NCI-H2227 (cell line): ENCODE measurements at regions not wholly inside any gene's neighbourhood (a gene's known extent, or its start where the extent isn't known, plus 50 kb on each side); places are given as distances from the start of the nearest gene placed in this dataset.

Source experiments
- DNase-seq: peaks from one replicate; lab custom pipeline; 2025; ENCODE audit not compliant: unreplicated experiment; lab: John Stamatoyannopoulos, UW

DNA sequence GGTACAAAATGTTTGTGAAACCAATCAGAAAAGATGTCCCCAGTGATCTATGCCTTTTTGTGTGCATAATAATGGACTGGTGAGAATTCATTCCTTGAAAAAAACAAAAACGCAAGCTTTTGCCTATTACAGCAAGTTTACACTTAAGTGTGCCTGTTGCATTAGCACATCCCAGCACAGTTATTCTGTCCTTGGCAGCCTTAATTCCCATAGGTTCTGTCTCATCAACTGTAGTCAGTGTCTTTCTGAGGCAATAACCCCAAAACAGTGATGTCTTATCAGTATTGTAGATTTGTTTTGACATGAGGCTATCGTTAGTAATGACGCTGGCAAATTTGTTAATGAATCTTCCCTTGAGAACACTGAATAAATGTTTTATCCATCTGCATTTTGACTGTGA lies 109.9 kb upstream of the KCTD3 start:
- no peak for DNase-seq

DNA sequence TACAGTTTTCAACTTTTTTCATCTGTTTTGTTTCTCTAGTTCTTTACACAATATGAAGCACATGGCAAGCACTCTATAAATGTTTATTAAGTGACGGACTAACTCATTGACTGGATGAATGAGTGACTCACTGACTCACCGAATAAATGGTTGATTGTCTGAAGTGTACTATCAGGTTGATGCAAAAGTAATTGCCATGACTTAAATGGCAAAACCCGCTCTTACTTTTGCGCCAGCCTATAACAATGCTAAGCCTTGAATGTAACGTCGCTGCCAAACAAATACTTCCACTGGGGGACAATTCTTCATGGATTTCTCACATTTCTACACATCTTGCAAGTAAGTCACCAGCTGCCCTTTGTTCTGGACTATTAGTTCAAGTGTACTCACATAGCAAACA lies 109.0 kb upstream of the KCTD3 start:
- DNase-seq, result no peak

DNA sequence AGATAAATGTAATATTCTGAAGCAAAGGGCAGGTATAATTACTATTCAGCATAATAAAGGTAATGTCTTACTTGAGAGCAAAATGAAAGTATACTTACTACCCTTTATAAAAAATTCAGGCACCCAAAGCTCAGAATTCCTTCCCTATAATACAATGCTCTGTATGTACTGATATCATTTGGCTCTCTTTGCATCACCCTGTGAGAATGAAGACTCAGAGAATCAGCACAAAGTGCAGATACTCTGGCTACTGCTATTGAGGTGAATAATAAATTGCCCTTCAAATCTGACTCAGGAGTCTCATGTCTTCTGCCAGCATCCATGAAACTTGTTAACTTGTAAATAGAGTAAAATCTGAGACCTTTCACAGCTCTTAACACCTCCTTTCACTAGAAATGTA lies 108.5 kb upstream of the KCTD3 start:
- no peak for DNase-seq

DNA sequence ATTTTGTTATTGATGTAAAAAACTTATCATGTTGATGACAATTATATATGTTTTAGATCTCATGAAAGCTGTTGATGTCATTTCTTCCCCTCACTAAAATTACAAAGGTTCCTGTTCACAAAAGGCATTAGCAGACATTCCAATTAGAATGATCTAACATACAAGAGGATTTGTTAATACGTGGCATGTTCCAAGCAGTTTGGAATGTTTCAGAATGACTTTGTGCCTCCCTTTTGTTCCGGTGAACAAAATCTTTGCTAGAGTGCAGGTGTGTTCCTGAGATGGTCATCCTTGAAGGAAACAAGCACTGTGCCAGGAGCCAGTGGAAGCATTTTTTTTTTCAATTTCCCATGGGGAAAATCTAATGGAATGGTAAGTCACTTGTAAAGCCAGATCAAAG lies 108.0 kb upstream of the KCTD3 start:
- no peak for DNase-seq

DNA sequence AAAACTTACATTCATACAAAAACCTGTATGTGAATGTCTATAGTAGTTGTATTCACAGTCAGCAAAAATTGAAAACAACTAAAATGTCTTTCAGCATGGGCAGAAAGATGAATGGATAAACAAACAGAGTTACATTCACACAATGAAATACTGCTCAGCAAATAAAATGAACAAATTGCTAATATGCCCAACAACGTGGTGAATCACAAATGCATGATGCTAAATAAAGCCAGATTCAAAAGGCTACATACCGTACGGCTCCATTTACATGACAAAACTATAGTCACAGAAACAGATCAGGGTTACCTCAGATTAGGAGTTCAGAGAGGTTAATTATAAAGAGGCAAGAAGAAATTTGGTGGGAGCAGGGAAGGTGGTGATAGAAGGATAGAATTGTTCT lies 100.7 kb upstream of the KCTD3 start:
- no peak for DNase-seq

DNA sequence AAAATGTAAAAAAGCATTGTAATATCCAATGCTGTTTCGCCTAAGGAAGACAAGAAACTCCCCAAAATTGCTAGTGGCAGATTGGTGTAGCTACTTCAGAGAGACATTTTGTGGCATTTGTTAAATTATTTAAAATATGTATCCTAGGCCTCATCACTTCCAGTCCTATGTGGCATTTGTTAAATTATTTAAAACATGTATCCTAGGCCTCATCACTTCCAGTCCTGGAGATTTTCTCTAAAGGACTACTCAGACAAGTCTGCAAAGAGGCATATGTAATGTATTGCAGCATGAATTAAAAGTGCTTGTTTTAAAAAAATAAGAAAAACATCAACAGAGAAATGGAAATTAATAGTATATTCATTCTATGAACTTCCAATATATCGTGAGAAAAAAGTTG lies 95.6 kb upstream of the KCTD3 start:
- no peak for DNase-seq

DNA sequence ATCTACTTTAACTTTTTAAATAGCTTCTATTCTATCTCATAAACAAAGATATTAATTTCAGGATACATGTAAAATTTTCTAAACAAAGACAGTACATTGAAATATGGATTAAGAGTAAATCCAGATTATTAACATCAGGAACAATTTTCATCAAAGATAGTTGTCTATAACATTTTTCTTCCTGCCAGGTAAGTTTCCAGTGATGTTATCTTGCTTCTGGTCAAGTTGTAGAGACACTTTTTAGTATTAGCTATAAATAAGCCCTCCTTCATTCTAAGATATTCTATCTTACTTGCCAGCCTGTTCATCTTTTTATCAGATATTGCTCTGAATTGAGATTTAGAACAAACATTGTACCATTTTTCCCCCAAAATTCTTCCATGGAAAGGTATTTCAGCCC lies 94.4 kb upstream of the KCTD3 start:
- no peak for DNase-seq

DNA sequence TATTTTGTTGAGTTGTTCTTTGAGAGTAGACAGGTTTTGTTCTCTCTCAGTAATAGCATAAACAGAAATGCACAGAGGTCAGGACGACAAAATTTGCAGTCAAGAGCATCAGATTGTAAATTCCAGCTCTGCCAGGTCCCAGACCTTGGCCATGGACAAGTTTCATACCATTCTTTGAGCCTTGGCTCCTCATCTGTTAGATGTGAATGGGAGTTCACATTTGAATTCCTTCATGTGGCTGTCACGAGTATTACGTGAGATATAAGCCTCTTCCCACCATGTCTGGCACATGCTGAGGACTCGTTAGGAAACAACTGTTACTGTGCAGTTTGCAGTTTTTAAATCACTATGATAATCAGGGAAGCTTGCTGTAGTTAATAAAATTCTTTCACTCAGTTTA lies 93.2 kb upstream of the KCTD3 start:
- DNase-seq, result no peak

DNA sequence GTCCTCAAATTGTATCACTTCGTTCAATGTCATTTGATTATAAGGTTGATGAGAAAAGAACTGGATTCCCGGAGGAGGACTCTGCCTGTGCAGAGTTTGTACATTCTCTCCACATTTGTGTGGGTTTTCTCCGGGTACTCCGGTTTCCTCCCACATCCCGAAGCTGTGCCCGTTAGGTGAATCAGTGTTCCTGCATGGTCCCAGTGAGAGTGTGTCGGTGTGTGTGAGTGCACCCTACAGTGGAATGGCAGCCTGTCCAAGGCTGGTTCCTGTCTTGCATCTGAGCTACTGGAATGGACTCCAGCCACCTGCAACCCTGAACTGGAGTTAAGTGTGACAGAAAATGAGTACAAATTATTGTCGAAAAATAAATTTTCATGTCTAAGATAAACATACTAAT lies 92.2 kb upstream of the KCTD3 start:
- DNase-seq, result no peak

DNA sequence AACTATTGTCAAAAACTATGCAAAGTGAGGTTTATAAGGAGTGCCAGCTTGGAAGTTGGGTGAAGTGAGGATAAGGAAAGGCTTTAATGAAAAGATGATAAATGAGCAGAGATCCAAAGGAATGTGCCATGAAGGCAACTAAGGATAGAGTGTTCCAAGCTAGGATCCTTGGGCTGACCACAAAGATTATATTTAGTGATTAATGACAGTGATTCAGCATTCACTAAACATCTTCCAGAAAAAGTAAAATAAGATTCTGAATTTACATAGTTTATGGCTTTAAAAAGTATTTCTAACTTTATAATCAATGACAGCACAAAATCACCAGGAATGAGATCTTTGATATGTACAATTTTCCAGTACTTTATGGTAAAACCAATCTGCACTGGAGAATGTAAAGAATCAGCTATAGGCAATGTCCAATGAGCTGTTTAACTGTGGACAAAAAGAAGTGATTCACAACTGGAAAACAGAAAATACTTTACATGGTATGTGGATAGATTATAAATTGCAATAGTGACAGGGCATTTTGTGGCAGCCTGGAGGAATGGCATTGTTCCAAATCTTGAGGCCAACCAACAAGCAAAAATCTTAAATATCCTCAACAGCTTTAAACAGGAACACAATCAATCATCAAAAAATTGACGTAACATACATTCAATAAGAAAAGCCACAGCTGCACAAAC lies 91.2 kb upstream of the KCTD3 start:
- no peak for DNase-seq

DNA sequence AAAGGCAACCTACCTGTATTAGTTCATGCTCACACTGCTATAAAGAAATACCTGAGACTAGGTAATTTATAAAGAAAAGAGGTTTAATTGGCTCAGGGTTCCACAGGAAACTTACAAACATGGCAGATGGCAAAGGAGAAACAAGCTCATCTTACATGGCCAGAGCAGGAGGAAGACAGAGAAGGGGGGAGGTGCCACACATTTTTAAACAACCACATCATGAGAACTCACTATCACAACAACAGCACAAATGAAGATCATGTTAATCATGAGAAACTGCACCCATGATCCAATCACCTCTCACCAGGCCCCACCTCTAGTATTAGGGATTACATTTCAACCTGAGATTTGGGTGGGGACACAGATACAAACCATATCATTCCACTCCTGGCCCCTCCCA lies 90.6 kb upstream of the KCTD3 start:
- DNase-seq, result no peak

DNA sequence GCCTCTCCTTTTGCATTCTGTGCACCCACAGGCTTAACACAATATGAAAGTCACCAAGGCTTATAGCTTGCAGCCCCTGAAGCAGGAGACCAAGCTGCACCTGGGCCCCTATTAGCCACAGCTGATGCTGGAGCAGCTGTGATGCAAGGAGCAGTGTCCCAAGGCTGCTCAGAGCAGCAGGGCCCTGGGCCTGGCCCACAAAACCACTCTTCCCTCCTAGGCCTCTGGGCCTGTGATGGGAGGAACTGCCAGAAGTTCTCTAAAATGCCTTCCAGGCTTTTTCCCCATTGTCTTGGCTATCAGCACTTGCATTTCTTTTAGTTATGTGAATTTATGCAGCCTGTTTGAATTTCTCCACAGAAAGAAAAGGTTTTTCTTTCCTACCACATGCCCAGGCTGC lies 89.5 kb upstream of the KCTD3 start:
- no peak for DNase-seq

DNA sequence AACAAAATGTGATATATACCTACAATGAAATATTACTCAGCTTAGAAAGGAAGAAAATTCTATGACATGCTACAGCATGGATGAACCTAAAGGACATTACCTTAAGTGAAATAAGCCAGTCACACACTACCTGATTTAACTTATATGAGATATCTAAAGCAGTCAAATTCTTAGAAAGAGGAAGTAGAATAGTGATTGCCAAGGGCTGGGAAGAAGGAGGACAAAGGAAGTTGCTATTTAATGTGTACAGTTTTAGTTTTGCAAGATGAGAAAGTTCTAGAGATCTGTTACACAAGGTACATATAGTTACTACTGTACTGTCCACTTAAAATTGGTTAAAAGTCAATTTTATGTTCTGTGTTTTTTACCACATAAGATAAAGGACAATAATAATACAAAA lies 87.5 kb upstream of the KCTD3 start:
- no peak for DNase-seq

DNA sequence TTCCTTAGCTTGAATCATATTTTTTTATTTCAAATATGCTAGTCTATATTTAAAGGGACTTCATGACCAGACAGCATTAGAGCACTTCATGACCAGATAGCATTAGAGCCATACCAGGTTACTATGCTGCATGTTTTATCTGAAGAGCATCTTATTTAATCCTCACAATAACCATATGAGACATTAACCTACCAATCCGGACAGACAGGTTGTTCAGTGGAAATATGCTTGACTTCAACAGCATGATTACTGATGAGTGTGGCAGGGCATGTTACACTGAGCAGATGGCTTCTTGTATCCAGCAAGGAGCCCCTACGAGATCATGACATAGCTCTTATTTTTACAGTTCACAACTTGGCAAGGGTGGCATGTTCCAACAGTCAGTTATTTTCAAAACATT lies 85.0 kb upstream of the KCTD3 start:
- DNase-seq, result no peak

DNA sequence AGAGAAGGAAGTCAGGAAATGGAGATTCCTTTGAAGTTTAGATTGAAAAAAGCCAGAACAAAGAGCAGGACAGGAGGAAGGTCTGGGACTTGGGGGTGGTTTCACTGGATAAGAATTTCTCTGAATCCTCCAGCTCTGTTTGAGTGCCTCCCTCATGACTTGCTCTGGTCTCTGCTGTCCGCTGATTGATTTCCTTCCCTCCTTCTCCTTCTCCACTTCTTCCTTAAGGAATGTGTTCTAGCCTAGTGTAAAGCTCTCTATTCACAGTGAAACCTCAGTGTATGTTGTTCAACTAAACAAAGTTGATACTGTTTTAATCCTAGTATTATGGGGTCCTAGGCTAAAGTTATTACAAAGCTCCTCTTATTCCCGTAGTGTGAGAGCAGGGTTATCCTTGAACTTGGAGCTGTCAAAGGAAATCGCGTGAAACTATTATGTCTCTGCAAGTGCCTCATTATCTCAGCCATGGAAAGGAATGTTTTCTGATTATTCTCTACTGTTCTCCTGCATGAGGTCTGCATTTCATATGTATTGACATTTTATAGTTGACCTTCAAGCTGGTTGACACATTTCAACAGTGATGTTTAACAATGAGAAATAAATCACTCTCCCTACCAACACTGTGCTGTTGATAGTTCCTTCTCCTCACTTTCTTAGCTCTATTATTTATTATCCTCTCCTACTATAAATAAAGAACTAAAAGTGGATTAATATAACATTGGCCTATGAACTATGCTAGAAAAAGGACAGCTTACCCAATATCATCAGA lies 82.7 kb upstream of the KCTD3 start:
- DNase-seq, result peak; percentile 4

DNA sequence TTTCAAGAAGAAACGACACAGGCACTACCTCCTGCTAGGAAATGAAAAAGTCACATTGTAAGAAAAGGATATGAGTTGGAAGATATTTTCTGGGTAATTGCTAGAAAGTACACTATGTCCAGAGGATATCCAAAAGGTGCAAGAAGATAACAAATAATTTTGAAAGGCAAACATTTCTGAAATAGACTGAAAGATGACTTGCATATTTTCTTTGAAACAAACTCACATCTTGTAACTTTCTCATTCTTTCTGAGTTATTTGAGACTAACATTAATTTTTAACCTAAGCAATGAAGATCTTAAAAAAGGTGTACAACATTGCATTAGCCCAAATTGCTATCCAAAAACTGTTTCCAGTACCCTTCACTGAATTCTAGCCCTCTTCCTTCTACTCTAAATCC lies 79.6 kb upstream of the KCTD3 start:
- DNase-seq, result no peak

DNA sequence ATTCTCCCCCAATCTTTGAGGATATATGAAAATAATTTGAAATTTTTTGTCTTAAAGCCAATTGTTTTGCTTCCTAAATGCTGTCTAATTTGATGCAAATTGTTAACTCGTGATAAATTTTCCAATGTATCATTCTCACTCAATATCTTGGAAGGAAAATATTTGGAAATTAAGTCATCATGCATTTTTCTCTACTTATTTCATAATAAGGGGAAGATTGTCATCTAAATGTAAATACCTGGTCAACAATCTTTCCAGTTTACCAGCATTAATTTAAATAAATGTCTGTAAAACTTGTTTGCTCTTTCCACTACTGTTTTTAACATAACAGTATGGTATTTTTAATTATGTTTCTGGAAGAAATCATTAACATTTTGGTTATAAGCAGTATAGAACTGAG lies 78.3 kb upstream of the KCTD3 start:
- no peak for DNase-seq

DNA sequence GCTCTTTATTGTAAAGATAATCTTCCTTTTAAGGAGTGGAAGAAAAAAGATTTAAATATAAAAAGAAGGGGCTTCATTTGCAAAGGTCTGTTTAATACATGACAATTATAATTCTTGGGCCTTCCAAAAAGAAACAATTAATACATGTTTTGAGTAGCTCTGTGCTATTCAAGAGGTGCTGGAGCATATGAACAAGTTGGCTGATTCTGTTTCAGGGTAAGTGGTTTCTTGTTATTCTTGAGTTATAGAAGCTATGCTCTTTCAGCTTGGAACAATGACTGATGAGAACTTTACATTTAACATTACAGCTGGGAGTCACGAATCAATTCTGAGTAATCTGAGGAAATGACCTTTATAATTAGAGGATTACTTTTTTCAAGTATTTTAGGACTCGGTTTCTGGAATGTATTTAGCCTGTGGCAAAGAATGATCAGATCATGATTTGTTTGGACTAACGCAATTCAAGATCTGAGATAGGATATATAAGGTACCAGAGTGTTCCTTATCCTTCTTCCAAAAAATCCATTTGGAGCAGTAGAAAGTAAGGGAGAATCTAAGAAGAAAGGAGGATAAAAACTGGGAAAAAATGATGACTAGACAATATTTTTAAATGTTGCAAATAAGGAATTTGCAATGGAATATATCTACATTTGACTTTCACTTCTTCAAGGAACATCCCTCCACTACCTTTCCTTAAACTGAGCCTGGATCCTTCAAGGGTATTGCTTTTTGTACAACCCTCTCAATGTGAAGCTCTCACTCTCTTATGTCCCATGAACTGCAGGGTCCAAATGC lies 77.1 kb upstream of the KCTD3 start:
- DNase-seq, result no peak

DNA sequence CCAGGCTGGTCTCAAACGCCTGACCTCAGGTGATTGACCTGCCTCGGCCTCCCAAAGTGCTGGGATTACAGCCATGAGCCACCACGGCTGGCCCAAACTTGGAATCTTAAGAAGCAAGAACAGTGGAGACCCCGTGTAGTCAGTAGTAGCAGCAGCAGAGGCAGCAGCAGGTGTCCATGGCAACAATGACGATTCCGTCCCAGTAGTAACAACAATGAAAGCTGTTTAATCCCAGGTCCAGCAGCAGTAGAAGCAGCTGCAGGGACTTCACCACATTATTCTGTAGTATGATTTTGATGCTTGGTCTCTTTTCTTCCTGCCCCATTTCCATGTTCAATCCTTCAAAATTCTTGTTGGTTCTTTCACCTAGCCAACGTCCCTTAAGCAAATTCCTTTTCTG lies 69.6 kb upstream of the KCTD3 start:
- DNase-seq, result peak; percentile 19

DNA sequence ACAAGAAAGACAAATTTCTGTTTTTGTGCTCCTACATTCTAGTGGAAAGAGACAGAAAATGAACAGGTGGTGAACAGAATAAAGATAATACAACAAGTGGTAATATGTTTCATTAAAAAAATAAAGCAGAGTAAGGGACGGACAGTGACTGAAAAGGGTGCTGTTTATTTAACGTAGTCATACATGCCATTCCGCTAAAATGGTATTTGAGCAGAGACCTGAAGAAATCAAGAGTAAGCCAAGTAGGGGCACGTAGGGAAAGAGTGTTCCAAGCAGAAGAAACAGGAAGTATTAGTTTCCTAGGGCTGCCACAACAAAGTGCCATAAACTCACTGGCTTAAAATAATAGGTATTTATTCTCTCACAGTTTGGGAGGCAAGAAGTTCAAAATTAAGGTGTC lies 65.6 kb upstream of the KCTD3 start:
- no peak for DNase-seq

DNA sequence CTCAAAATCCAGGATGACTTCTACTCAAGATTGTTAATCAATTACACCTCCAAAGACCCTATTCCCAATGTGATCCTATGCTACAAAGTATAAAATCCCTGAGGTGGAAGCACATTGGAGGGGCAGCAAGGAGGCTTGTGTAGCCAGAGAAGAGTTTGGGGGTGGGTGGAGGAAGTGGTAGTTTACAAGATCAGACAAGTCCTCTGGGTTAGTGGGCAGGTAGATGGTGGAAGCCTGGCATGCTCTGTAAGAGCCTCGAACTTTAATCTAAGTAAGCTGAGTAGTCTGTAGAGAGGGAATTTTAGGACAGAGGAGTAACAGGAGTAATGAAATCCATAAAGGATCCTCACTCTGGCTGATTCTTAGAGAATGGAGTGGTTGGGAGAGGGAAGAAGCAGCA lies 65.0 kb upstream of the KCTD3 start:
- no peak for DNase-seq

DNA sequence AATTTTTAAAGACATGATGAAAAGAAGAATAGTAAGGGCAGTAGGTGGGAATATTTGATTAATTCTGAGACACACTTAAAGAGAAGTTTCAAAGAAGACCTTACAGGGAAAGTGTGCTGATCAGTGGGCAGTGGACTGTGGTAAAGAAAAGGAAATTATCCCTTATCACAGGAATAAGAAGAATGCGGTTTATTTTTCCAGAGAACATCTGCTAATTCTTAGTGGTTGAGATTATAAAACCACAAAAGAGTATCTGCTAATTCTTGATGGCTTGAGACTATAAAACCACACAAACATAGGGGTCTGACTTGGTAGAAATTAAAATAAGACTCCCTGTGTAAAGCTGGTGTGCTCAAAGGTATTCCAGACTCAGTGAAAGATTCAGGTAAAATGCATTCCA lies 60.0 kb upstream of the KCTD3 start:
- no peak for DNase-seq
